Skeletal muscle cell (primary cell): ENCODE measurements at regions not wholly inside any gene's neighbourhood (a gene's known extent, or its start where the extent isn't known, plus 50 kb on each side); places are given as distances from the start of the nearest gene placed in this dataset.
"Not testable (repeated sequence)": the region's sequence is repeated elsewhere in the genome, so short reads cannot be mapped to it uniquely, and the experiment has no call there.

Experiments
- DNase-seq: peaks from one replicate; pipeline ENCODE4 v3.0.0-alpha.2; 2010; ENCODE audit warnings: low read depth
- H3K4me3 ChIP-seq: 2 replicates; pipeline ENCODE4 v1.5.1; 2011; ENCODE audit warnings: low read depth, mild to moderate bottlenecking, control low read depth, low read length, moderate library complexity

DNA sequence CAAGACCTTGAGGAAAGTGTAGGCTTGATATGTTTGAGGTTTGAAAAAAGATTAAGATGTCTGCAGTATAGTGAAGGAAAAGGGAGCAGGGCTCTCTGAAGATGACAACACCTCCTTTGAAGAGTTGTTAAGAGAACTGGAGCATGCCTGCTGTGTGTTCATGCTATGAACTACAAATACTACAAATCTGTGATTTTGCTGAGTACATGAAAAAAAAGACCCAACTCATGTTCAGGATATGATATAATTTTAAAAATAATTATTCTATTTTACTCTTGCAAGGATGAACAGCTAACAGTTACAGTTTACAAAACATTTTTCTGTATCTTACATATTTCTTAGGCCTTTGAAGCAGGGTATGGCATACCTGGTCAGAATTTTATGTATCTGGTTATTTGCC is 305.4 kb upstream of the CWC22 start:
- DNase-seq: no peak
- no peak overlapping the region for H3K4me3 ChIP-seq

DNA sequence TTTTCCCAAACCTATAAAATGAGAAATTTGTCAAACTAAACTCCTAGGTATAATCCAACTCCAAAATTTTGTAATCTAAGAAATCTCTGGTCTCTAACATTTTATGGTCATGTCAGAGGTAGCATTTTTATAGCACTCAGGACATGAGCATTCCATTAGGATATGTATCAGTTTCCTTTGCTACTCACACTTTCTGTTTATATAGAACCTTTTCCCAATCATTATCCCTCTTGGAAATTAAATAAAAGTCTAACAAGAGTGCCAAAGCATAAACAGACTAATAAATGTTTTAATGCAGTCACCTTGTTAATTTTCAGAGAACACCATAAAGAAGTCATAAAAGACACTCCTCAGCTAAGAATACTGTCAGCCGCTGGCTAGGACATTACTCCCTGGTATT is 300.0 kb upstream of the CWC22 start:
- no peak for DNase-seq
- no peak overlapping the region for H3K4me3 ChIP-seq

GRCh38 chr2:180306346-180306745 is 299.2 kb upstream of the CWC22 start:
- no peak for DNase-seq
- no peak overlapping the region for H3K4me3 ChIP-seq

GRCh38 chr2:180291552-180292421 is 284.7 kb upstream of the CWC22 start:
- H3K4me3 ChIP-seq: no peak overlapping the region
- peak; percentile 12 for DNase-seq

DNA sequence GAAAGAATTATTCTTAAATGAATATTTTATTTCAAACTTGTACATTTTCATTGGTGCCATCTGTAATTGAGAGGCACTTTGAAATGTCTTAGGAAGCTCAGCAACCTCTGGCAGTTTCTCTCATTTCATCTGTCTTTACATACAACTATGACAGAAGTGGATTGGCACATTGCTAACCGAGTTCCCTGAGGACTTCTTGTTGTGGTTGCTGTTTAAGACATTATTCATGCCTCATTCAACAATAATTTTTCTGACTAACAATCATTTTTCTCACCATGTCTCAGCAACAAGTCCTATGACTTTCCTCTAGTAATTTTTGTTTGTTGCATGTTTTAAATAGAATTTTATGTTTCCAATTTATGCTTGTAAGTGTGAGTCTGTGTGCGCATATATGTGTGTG is 284.0 kb upstream of the CWC22 start:
- DNase-seq: peak; percentile 74
- no peak overlapping the region for H3K4me3 ChIP-seq

DNA sequence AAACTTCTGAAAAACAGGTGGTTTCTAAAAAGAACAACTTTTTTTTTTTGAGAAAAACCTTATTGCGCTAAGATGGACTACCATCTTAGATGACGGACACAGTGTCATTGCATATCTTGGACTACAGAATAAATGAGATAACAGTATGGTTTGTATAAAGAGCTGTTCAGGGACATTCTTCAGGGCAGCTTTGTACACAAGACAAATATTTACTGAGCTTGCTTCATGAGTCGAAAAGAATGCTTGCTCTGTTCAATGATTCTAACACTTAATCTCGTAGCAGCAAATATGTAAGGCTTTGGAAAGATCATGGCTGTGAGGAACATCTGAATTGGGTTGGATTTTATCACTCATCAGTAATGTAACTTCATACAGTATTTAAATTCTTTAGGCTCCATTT is 282.5 kb upstream of the CWC22 start:
- no peak for DNase-seq

DNA sequence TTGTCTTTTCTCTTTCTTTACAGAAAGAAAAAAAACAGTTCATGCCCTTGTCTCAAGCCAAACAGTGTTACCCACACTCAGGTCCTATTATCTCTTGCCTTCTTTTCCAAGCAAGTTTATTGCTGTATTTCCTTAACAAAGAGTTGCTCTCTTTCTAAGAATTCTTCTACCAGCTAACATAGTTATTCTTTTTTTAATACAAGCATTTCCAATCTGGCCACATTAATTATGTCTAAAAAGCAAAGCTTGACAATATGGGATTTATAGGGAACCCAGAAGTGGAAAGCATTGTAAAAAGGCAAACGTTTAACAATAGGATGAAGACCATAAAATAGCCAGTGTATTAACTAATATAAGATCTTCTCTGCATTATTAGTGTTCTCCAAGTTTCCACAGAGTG is 272.5 kb upstream of the CWC22 start:
- no peak overlapping the region for H3K4me3 ChIP-seq
- no peak for DNase-seq

More for the DNA sequence above, 282.5 kb upstream of the CWC22 start:
- H3K4me3 ChIP-seq: no peak overlapping the region

DNA sequence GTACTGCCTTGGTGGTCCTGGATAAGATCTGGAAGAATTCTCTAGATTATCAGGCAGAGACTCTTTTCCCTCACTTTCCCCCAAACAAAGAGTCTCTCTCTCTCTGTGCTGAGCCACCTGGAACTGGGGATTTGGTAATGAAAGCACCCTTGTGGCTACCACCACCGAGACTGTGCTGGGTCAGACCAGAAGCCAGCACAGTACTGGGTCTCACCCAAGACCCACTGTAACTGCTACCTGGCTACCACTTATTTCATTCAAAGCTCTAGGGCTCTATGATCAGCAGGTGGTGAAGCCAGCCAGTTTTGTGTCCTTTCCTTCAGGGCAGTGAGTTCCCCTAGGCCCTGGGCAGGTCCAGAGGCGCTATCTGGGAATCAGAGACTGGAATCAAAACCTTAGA is 269.6 kb upstream of the CWC22 start:
- no peak for DNase-seq
- H3K4me3 ChIP-seq: no peak overlapping the region

GRCh38 chr2:180268006-180268405 is 260.9 kb upstream of the CWC22 start:
- H3K4me3 ChIP-seq: no peak overlapping the region
- no peak for DNase-seq

- no peak for DNase-seq
- no peak overlapping the region for H3K4me3 ChIP-seq
These were observed 254.9 kb upstream of the CWC22 start for GRCh38 chr2:180261976-180262375.

DNA sequence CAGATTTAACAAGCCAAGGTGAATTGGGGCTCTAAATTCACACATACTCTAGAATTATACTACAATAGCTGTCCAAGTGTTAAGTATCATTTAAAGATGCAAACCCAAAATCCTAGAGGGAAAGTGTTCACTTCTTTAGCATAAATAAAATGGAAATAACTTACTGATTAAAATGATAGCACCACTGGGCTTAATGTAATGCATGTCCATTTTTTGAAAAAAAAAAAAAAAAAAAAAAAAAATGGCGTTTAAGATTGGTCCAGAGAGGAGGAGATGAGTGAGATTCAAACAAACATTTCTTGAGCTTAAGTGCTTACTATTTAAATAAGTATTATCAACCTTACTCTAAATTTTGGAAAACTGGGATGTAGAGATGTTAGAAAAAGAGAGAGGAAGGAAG is 251.5 kb upstream of the CWC22 start:
- no peak overlapping the region for H3K4me3 ChIP-seq
- DNase-seq: no peak

DNA sequence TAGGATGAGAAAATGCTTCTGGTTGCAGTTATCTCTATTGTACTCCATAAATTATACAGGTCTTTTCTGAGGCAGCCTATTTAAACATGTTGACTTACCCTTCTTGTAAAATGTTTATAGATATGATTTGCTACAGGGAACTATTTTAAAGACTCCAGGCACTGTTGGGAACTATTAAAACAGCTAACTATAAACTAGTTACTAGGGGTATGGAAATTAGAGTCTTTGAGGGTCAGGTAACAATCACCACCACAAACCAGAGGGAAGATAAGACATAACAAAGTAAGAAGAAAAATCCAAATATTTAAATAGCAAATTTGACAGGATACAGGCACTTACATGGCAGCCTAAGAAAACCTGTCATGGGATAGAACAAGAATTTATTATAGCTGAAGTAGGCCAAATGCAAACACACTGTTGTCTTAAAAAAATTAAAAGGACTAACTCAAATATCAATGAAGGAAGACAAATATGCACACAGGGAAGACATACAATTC is 251.0 kb upstream of the CWC22 start:
- DNase-seq: no peak
- no peak overlapping the region for H3K4me3 ChIP-seq

GRCh38 chr2:180257247-180257646 is 250.2 kb upstream of the CWC22 start:
- H3K4me3 ChIP-seq: no peak overlapping the region
- no peak for DNase-seq

DNA sequence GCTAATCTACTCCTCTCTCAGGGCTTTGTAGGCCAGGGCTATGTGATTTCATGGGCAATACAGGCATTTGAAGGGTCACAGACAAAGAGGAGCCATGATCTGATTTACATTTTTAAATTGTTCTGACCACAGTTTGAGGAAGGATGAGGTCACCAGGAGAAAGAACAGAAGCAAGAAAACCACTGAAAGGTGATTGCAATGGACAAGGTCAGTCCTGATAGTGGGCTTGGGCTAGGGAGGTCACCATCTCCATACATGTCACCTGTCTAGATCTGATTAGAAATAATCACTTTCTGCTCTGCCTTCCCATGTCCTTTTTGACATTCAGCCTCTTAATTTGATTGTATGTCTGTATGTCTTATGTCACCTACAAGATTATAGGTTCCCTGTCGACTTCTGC is 248.9 kb upstream of the CWC22 start:
- DNase-seq: no peak
- no peak overlapping the region for H3K4me3 ChIP-seq

DNA sequence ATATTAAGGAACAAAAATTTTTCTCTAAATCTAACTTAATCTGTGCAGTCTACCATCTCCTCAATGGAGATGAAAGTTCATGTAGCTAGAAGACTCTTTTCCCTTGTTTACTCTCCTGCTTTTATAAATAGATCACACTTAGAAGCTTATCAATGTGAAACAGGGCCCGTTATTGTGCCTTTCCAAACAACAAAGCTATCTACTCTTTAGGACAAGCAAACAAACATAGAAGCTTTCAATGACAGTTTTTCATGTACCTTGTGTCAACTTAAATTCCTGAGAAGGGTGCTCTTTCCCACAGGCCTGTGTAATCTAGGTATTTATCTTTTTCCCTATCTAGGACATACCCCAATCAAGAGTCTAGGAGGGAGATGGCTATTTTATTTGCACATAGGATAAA is 247.8 kb upstream of the CWC22 start:
- no peak for DNase-seq
- no peak overlapping the region for H3K4me3 ChIP-seq

DNA sequence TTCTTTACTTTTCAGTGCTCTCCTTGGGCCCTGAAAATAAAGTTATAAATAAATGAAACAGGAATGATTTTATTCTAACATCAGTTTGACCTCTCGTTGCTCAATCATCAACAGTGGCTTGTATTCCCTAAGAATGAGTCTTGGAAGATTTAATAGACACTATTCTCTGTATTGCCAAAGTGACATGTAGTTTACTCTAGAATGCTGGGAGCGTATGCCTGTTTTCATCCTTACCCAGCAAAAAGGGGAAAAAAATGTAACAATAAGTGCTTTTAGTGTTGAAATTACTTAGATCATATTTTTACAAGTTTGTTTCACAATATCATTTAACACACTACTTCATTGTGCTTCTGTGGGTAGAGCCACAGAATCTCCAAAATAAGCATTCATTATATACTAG is 240.6 kb upstream of the CWC22 start:
- no peak overlapping the region for H3K4me3 ChIP-seq
- no peak for DNase-seq

GRCh38 chr2:180246268-180246667 is 239.2 kb upstream of the CWC22 start:
- H3K4me3 ChIP-seq: no peak overlapping the region
- peak; percentile 48 for DNase-seq

GRCh38 chr2:180240774-180241173 is 233.7 kb upstream of the CWC22 start:
- H3K4me3 ChIP-seq: no peak overlapping the region
- no peak for DNase-seq

DNA sequence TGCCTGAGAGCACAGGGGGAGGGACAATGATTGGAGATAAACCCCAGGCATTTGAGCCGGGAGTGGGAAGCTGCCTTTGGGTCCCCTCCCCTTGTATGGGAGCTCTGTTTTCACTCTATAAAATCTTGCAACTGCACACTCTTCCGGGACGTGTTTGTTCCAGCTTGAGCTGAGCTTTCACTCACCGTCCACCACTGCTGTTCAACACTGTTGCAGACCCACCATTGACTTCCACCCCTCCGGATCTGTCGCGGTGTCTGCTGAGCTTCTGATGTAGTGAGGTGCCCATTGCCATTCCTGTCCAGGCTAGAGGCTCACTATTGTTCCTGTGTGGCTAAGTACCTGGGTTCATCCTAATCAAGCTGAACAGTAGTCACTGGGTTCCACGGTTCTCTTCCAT is 231.6 kb upstream of the CWC22 start:
- no peak for DNase-seq
- no peak overlapping the region for H3K4me3 ChIP-seq

DNA sequence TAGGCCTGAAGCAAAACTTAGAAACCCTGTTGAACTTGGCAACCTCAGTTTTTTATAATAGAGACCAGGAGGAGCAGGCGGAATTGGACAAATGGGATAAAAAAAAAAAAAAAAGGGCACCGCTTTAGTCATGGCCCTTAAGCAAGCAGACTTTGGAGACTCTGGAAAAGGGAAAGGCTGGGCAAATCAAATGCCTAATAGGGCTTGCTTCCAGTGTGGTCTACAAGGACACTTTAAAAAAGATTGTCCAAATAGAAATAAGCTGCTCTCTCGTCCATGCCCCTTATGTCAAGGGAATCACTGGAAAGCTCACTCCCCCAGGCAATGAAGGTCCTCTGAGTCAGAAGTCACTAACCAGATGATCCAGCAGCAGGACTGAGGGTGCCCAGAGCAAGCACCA is 229.0 kb upstream of the CWC22 start:
- H3K4me3 ChIP-seq: not testable (repeated sequence)

DNA sequence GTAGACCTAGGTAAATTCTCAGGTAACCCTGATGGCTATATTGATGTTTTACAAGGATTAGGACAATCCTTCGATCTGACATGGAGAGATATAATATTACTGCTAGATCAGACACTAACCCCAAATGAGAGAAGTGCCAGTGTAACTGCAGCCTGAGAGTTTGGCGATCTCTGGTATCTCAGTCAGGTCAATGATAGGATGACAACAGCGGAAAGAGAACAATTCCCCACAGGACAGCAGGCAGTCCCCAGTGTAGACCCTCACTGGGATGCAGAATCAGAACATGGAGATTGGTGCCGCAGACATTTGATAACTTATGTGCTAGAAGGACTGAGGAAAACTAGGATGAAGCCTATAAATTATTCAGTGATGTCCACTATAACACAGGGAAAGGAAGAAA is 228.4 kb upstream of the CWC22 start:
- not testable (repeated sequence) for DNase-seq, H3K4me3 ChIP-seq

More for the DNA sequence above, 229.0 kb upstream of the CWC22 start:
- not testable (repeated sequence) for DNase-seq
